HG02943 (cell line): ENCODE measurements at regions not wholly inside any gene's neighbourhood (a gene's known extent, or its start where the extent isn't known, plus 50 kb on each side); places are given as distances from the start of the nearest gene placed in this dataset.

Experiments used
- ATAC-seq: cut with Tn5 transposase; IDR thresholded peaks from one replicate; pipeline ENCODE4 v1.9.1; 2021; ENCODE audit warnings: mild to moderate bottlenecking, low read depth, moderate library complexity; ENCODE audit not compliant: unreplicated experiment

DNA sequence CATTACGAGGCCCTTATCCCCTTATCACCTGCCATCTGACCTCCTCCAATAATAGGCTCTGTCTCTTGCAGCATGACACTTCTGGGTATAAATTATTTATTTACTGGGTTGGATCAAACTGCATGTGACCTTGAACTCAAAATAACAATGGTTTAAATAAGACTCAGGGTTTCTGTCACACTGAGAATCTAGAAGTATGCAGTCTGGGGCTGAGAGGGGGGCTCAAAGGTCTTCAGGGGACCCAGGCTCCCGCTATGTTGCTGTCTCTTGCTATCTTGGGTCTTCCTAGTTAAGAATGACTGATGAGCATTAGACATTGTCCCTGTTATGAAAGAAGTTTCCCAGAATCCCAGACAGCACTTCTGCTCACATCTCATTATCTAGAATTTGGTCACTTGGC lies 133.5 kb downstream of the URB2 start:
- no peak for ATAC-seq

DNA sequence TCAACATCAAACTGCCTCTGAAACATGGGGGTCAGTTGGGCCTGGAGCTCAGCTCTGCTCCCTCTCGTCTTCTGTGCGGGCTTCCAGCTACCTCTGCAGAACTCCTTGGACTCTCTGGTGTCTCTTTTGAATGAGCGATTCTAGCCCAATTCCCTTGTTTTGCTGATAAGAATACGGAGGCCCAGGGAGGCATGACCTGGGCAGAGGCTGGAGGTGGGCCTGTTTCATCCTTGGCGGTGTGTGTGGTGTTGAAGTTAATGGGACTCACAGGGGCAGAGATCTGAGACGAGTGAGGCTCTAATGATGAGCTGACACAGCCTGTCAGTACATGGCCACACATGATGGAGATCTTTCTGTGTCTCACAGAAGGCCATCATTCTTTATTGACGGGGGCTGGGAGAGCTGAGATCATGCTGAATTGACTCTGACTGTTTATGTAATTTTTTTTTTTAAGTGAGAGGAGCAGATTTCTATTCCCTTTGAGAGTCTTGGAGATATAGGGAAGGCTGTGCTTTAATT lies 134.5 kb downstream of the URB2 start:
- ATAC-seq, result no peak

GRCh38 chr1:229762891-229763290 lies 136.8 kb downstream of the URB2 start:
- ATAC-seq, result no peak

- no peak for ATAC-seq
Measured at GRCh38 chr1:229768232-229768631, 142.2 kb downstream of the URB2 start.

DNA sequence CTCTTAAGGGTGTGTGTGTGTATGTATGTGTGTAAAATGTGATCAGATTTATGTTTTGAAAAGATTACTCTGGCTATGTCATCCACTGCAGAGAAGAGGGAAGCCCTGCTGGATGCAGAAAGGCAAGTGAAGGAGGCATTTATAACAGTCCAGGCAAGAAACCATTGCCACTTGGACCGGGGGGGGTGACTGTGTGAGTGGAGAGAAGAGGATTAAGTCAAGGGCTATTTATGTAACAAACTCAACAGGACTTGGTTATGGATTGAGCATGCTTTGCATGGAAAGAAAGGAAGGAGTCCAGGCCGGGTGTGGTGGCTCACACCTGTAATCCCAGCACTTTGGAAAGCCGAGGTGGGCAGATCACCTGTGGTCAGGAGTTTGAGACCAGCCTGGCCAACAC lies 143.0 kb downstream of the URB2 start:
- ATAC-seq, result no peak

DNA sequence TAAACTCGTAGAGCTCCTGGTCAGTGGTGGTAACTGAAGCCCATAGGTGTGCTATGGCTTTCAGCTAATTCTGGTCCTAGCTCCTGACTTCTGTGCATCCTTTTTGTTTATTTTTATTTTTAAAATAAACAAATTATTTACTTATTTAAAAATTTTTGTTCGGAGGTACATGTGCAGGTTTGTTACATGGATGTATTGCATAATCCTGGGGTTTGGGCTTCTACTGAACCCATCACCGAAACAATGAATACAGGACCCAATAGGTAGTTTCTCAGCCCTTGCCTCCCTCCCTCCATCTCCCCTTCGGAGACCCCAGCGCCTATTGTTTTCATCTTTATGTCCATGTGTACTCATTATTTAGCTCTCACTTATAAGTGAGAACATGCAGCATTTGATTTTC lies 143.8 kb downstream of the URB2 start:
- ATAC-seq, result no peak

GRCh38 chr1:229778794-229779193 lies 152.7 kb downstream of the URB2 start:
- ATAC-seq, result no peak

GRCh38 chr1:229781453-229781852 lies 155.4 kb downstream of the URB2 start:
- no peak for ATAC-seq

DNA sequence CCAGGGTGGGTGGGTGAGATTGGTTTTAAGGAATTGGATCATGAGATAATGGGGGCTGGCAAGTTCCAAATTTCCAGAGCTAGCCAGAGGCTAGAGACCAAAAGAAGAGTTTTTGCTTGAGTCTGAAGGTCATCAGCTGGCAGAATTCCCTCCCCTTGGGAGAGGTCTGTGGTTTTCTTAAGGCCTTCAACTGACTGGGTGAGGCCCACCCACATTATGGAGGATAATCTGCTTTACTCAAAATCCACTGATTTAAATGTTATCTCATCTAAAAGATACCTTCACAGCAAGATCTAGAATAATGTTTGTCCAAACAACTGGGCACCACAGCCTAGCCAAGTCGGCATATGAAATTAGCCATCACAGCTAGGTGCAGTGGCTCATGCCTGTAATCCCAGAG lies 156.4 kb downstream of the URB2 start:
- no peak for ATAC-seq

DNA sequence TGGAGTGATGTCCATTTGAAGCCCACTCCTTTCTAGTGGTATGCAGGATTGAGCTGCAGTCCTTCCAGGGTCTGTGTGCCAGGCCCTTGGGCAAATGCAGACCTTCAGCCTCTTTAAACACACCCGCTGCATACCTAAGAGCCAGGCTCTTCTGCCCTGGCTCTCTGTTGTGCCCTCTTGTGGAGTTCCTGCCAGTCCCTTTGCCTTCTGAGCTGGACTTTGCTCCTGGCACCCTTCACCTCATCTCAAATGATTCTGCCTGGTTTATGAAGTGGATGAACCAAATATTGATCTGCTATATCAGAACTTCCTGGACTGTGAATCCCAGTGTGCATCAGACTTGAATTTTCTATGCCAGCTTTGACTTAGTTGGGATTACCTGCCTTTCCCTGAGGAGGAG lies 158.8 kb downstream of the URB2 start:
- ATAC-seq, result no peak

GRCh38 chr1:229786974-229787610 lies 161.0 kb downstream of the URB2 start:
- ATAC-seq, result no peak

DNA sequence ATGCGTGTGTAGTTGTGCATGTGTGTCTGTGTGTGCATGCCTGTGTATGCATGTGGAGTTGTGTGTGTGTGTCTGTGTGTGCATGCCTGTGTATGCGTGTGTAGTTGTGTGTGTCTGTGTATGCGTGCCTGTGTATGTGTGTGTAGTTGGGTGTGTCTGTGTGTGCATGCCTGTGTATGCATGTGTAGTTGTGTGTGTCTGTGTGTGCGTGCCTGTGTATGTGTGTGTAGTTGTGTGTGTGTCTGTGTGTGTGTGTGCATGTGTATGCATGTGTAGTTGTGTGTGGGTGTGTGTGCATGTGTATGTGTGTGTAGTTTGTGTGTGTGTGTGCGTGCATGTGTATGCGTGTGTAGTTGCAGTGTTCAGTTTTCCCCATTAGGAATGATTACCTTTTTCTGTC lies 162.0 kb downstream of the URB2 start:
- no peak for ATAC-seq

DNA sequence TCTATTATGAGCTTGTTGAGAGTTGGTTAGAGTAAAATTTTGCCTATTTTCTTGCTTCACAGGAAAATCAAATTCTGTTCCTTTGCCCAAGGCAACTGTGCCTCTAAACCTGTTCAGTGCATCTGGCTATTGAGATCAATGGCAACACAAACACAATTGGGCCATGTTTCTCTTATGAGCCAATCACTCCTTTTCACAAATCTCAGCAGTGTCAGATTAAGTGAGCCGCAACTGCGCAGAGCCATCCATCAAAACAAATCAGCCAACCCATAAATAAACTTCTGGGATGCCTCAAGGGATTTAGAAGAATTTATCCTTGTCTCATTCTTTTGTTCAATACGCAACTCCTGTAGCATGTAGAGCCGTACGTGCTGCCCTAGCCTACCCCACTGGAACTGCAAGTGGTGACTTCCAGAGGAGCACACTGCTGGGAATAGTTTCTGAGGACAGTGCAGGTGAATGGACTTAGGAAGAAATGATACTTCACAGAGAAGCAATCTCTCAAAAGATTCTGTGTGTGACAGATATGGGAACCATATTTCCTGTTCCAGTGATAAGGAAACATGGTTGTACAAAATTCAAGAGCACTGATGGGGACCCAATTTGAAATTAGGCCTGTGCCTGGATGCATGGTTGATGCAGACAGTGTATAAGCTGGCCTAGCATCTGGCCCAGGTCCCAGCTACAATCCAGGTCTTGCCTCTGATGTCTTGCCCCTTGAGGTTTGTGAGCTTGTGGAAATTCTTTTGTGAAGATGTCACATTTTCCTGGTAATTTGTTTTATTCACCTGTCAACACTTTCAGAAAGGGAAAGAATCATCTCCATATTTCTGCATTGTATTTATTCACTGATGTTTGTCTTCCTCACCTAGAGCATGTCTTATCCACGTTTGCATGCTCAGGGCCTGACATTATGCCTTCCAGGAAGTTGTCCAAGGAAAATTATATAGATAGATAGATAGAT lies 166.2 kb downstream of the URB2 start:
- ATAC-seq, result no peak

DNA sequence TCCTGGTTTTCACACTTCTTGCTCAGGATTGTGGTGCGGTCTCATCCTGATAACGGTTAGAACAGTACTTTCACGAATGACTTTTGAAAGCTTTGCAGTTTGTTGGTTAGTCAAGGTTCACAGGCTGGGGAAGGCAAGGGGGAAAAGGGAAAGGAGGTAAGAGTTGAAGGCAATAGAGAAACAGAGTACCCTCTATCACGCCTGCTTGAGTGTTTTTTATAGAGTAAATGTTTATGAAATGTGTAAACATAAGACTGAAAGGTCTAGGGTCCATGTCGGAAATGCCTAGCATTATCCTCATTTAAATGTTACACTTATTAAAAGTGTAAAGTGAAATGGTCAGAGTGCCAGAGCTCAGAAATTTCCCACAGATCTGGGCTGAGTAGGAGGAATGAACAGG lies 167.4 kb downstream of the URB2 start:
- no peak for ATAC-seq

DNA sequence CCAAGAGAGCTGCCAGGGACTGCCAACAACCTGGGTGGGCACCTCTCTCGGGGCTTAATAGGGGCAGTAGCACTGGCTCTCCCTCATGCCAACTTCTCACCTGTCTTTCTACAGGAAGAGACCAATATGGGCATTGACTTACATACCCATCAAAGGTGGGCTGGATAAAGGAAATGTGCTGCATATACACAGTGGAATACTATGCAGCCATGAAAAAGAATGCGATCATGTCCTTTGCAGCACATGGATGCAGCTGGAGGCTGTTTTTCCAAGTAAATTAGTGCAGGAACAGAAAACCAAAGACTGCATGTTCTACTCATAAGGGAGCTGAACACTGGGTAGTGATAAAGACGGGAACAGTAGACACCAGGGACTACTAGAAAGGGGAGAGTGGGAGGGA lies 172.5 kb downstream of the URB2 start:
- no peak for ATAC-seq

- no peak for ATAC-seq
Measured at GRCh38 chr1:229803626-229804217, 177.7 kb downstream of the URB2 start.

DNA sequence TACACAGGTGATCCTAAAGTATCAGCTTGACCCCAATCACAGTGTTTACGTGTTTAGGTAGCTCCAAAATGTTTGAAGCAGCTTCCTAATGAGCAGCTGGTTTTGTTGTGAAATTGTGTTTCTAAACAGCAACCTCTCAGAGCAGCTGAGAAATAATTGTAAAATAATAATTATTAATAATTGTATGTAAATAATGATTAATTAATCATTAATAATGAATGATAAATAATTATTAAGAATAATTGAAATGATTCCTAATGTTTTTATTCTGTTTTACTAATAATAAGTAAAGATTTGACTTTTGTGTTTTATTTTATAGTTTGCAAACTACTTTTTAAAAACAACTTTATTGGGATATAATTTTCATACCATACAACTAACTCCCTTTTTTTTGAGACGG lies 182.2 kb downstream of the URB2 start:
- ATAC-seq, result no peak

GRCh38 chr1:229810140-229810539 lies 184.1 kb downstream of the URB2 start:
- ATAC-seq, result no peak

- no peak for ATAC-seq
Measured at GRCh38 chr1:229810961-229811360, 184.9 kb downstream of the URB2 start.

DNA sequence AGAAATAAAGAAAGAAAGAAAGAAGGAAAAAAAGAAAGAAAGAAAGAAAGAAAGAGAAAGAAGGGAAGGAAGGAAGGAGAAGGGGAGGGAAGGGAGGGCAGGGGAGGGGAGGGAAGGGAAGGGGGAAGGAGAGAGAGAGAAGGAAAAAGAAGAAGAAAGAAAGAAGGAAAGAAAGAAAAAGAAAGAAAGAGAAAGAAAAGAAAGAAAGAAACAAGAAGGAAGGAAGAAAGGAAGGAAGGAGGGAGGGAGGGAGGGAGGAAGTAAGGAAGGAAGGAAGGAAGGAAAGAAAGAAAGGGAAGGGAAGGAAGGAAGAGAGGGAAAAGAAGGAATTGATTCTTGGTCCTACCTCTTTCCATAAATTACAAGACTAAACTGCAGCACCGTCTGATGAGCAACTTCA lies 186.1 kb downstream of the URB2 start:
- ATAC-seq, result no peak

GRCh38 chr1:229812693-229813092 lies 186.6 kb downstream of the URB2 start:
- ATAC-seq, result no peak
